Limb (tissue), 2 donors: ENCODE measurements at regions not wholly inside any gene's neighbourhood (a gene's known extent, or its start where the extent isn't known, plus 50 kb on each side); places are given as distances from the start of the nearest gene placed in this dataset.
A peak's percentile ranks its signal among the peaks of the same experiment; 100 is the strongest.
"Not testable (repeated sequence)": the region's sequence is repeated elsewhere in the genome, so short reads cannot be mapped to it uniquely, and the experiment has no call there.

Experiments used
- DNase-seq, 2 donors: peaks; one replicate each; pipeline ENCODE4 v3.0.0-alpha.2; 2016; ENCODE audit errors: extremely low spot score in 2 of 2

- DNase-seq: no peak
Measured at GRCh38 chr3:28139967-28140634, 101.3 kb upstream of the CMC1 start.

DNA sequence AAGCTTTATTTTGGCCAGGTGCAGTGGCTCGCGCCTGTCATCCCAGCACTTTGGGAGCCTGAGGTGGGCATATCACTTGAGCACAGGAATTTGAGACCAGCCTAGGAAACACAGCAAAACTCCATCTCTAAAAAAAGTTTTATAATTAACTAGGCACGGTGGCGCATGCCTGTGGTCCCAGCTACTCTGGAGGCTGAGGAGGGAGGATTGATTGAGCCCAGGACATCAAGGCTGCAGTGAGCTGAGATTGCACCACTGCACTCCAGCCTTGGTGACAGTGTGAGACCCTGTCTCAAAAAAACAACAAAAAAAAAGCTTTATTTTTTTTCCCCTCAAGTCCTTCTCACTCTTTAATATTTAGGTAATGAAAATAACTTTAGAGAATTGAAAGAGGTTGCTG, 100.8 kb upstream of the CMC1 start:
- no peak for DNase-seq

DNA sequence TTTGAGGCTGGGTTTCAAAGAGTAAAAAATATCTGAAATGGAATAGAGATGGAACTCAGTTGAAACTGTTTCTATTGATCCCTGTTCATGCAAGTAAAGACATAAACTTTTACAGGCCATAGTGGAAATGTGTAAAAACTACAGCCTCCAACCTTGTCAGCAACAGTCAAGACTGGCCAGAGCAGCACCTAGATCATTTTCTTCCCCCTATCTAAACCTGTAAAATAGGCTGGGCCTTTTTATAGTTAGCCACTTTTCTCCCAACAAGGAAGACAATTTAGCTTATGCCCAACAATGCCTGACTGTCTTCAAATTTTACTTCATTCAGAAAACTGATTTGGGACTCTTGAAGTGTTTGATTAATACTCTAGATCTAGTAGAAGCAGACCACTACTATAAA, 91.5 kb upstream of the CMC1 start:
- DNase-seq: no peak

DNA sequence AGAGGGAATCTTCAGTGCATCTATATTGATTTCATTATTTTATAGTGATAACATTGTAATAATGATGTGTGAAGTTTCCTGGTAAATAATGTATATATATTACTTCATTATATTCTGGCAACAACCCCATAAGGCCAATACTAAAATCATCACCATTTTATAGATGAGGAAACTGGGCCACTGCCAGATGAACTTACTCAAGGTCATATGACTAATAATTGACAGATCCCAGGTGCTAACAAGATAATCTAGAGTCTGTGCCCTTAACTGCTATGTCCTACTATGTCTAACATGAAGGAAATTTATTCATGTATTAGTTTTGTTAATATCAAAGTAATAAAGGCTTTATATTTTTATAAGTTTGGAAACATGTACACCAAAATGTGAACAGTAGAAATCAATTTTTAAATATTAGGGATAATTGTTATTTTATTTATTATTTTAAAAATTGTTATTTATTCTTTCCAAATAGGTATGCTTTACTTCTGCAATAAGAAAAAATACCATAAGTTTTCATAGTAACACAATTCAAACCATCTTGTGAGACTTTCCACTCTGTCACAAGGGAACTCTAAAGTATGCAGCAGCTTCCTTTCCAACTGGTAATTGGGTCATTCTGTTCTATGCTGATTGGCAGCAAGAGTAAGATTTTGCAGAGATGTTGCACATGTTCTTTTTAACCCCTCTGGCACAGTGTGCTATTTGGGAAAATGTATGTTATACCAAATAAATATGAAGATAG, 90.8 kb upstream of the CMC1 start:
- peak in 1 of 2 donors; percentile 75 for DNase-seq

DNA sequence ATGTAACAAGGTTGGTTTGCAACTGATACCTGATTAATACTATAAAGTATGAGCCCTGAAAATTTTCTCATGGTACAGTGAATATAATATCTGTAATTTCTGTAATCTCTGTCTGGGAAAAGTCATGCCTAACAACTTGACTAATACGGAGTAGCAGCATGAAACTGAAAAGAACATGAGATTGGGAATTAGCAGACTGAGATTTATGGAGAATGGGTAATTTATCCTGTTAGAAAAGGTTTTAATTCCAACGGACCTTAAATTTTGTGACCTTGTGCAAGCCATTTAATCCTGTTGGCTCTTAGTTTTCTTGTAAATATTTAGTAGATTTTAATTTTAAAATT, 90.2 kb upstream of the CMC1 start:
- no peak for DNase-seq

- no peak for DNase-seq
Measured at GRCh38 chr3:28151608-28152228, 89.7 kb upstream of the CMC1 start.

- DNase-seq: no peak
Measured at GRCh38 chr3:28155631-28156030, 85.8 kb upstream of the CMC1 start.

GRCh38 chr3:28156599-28156998, 84.8 kb upstream of the CMC1 start:
- DNase-seq: not testable (repeated sequence)

DNA sequence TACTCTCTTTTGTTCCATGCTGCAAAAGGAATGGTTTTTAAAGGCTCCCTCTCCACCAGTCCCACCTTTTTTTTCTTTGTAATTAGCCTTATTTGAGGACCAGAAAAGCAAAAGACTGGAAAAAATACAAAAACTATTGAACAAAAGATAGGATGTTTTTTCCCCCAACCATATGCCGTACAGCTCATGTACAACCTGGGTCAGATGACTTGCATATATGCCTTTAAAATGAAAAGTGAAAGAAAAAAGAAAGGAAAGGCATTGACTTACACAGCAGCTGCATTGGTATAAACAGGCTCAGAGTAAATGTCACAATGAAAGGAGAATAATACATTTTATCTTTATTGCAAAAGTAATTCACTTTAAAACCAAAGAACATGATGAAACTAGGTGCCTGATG, 69.5 kb upstream of the CMC1 start:
- no peak for DNase-seq

- DNase-seq: no peak
Measured at GRCh38 chr3:28172748-28173147, 68.7 kb upstream of the CMC1 start.

GRCh38 chr3:28173836-28174235, 67.6 kb upstream of the CMC1 start:
- no peak for DNase-seq

GRCh38 chr3:28186748-28187147, 54.7 kb upstream of the CMC1 start:
- DNase-seq: no peak

GRCh38 chr3:28188686-28189085, 52.7 kb upstream of the CMC1 start:
- DNase-seq: no peak

GRCh38 chr3:28191363-28191762, 50.1 kb upstream of the CMC1 start:
- DNase-seq: no peak
